ENCODE measurements at regions not wholly inside any gene's neighbourhood (a gene's known extent, or its start where the extent isn't known, plus 50 kb on each side); places are given as distances from the start of the nearest gene placed in this dataset.

- no peak for TF ChIP-seq SIN3A (IDR thresholded peaks at IDR 0.05; ENCODE audit: borderline replicate concordance in 2 of 2, control insufficient read depth in 1 of 2, low read depth in 2 of 2, low read length in 2 of 2)
- TF ChIP-seq PML (IDR thresholded peaks at IDR 0.05; ENCODE audit: low read length): no peak
- TF ChIP-seq PHF21A (IDR thresholded peaks at IDR 0.05; ENCODE audit: borderline replicate concordance, low read depth): no peak
- TF ChIP-seq, protein P1, sequence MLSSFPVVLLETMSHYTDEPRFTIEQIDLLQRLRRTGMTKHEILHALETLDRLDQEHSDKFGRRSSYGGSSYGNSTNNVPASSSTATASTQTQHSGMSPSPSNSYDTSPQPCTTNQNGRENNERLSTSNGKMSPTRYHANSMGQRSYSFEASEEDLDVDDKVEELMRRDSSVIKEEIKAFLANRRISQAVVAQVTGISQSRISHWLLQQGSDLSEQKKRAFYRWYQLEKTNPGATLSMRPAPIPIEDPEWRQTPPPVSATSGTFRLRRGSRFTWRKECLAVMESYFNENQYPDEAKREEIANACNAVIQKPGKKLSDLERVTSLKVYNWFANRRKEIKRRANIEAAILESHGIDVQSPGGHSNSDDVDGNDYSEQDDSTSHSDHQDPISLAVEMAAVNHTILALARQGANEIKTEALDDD (IDR thresholded peaks at IDR 0.05): 0 out of 2 replicates have a peak, but pooled peaks have one; percentile 43
- TF ChIP-seq, protein P2, sequence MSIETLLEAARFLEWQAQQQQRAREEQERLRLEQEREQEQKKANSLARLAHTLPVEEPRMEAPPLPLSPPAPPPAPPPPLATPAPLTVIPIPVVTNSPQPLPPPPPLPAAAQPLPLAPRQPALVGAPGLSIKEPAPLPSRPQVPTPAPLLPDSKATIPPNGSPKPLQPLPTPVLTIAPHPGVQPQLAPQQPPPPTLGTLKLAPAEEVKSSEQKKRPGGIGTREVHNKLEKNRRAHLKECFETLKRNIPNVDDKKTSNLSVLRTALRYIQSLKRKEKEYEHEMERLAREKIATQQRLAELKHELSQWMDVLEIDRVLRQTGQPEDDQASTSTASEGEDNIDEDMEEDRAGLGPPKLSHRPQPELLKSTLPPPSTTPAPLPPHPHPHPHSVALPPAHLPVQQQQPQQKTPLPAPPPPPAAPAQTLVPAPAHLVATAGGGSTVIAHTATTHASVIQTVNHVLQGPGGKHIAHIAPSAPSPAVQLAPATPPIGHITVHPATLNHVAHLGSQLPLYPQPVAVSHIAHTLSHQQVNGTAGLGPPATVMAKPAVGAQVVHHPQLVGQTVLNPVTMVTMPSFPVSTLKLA (conservative IDR thresholded peaks at IDR 0.05): no peak
- TF ChIP-seq TBP (optimal IDR thresholded peaks at IDR 0.05; ENCODE audit: low read depth, low read length): no peak
- TF ChIP-seq FOSL1 (tag; conservative IDR thresholded peaks at IDR 0.05): peak; percentile 95
- TF ChIP-seq, protein P3, sequence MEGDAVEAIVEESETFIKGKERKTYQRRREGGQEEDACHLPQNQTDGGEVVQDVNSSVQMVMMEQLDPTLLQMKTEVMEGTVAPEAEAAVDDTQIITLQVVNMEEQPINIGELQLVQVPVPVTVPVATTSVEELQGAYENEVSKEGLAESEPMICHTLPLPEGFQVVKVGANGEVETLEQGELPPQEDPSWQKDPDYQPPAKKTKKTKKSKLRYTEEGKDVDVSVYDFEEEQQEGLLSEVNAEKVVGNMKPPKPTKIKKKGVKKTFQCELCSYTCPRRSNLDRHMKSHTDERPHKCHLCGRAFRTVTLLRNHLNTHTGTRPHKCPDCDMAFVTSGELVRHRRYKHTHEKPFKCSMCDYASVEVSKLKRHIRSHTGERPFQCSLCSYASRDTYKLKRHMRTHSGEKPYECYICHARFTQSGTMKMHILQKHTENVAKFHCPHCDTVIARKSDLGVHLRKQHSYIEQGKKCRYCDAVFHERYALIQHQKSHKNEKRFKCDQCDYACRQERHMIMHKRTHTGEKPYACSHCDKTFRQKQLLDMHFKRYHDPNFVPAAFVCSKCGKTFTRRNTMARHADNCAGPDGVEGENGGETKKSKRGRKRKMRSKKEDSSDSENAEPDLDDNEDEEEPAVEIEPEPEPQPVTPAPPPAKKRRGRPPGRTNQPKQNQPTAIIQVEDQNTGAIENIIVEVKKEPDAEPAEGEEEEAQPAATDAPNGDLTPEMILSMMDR (IDR thresholded peaks at IDR 0.05 in 2 of 3, conservative IDR thresholded peaks at IDR 0.05 in 1 of 3; ENCODE audit: insufficient read depth in 2 of 3, low read depth in 1 of 3, low read length in 3 of 3): 0 out of 6 replicates have a peak, but pooled peaks of 1 of the 3 experiments have one; percentile 22
- TF ChIP-seq MAFF (IDR thresholded peaks at IDR 0.05; ENCODE audit: low read length): peak; percentile 59; the same call in 1 of the 2 replicates
- no peak for TF ChIP-seq ZFP30 (CRISPR knock-in tag; IDR thresholded peaks at IDR 0.05; ENCODE audit: borderline replicate concordance)
- no peak for TF ChIP-seq ZNF584 (CRISPR knock-in tag; IDR thresholded peaks at IDR 0.05; ENCODE audit: low read depth)
- TF ChIP-seq JUND (IDR thresholded peaks at IDR 0.05; ENCODE audit: borderline replicate concordance, low read depth, low read length): peak; percentile 89
- peak; percentile 94 for TF ChIP-seq JUND (tag; IDR thresholded peaks at IDR 0.05; ENCODE audit: borderline replicate concordance, low read depth, low read length)
- no peak for TF ChIP-seq MCM5 (IDR thresholded peaks at IDR 0.05; ENCODE audit: low read depth)
- no peak for TF ChIP-seq CREBBP (IDR thresholded peaks at IDR 0.05; ENCODE audit: low read depth, low read length)
- no peak for TF ChIP-seq ZBTB33 (CRISPR knock-in tag; IDR thresholded peaks at IDR 0.05)
- no peak for TF ChIP-seq MED1 (CRISPR knock-in tag; IDR thresholded peaks at IDR 0.05; ENCODE audit: borderline replicate concordance)
- no peak for TF ChIP-seq ZNF444 (CRISPR knock-in tag; IDR thresholded peaks at IDR 0.05)
- TF ChIP-seq C11orf30 (IDR thresholded peaks at IDR 0.05; ENCODE audit: low read depth): peak; percentile 83
- TF ChIP-seq NFE2 (IDR thresholded peaks at IDR 0.05; ENCODE audit: low read depth): peak; percentile 84
- no peak for TF ChIP-seq ZNF212 (CRISPR knock-in tag; IDR thresholded peaks at IDR 0.05)
- TF ChIP-seq ZKSCAN1 (IDR thresholded peaks at IDR 0.05; ENCODE audit: low read depth, low read length): no peak
Measured at GRCh38 chr10:113326160-113327111, 226.4 kb upstream of the HABP2 start (continued).

All from K562 (cell line).